ENCODE measurements at regions not wholly inside any gene's neighbourhood (a gene's known extent, or its start where the extent isn't known, plus 50 kb on each side); places are given as distances from the start of the nearest gene placed in this dataset.

- intact Hi-C loops (cut with DNase I; ENCODE audit: low total_unique reads): no loop called here
- Histone ChIP-seq H3K9me3 (no peaks in the 10 kb centered on the region), H3K27ac (no peak overlapping the region), H3K4me3 (no peak overlapping the region), H3K4me1 (no peaks in the 10 kb centered on the region), H3K27me3 (no peaks in the 10 kb centered on the region), H3K36me3 (ENCODE audit: low read depth, missing control alignments) (no peaks in the 10 kb centered on the region)
- DNase-seq: no peak
- TF ChIP-seq POLR2A (IDR thresholded peaks at IDR 0.05) (no peak), CTCF (IDR thresholded peaks at IDR 0.05) (no peak)
- WGBS, 2 donors: 97% methylated on average over 7 of the region's 7 CpGs
Measured at GRCh38 chr16:86913886-86914285, 335.5 kb downstream of the FOXL1 start.

GRCh38 chr16:86914876-86915717 is 336.7 kb downstream of the FOXL1 start:
- TF ChIP-seq CTCF (IDR thresholded peaks at IDR 0.05) (no peak), POLR2A (IDR thresholded peaks at IDR 0.05) (no peak)
- 70 to 72% methylated on average over 10 to 18 of the region's 18 CpGs for WGBS, 2 donors
- H3K4me1 ChIP-seq: no peaks in the 10 kb centered on the region
- no peak overlapping the region for H3K27ac ChIP-seq
- intact Hi-C loops (cut with DNase I; ENCODE audit: low total_unique reads): no loop called here
- no peak overlapping the region for H3K4me3 ChIP-seq
- no peak for DNase-seq
- H3K27me3 ChIP-seq: no peaks in the 10 kb centered on the region
- no peaks in the 10 kb centered on the region for H3K36me3 ChIP-seq (ENCODE audit: low read depth, missing control alignments)
- no peaks in the 10 kb centered on the region for H3K9me3 ChIP-seq

- no peaks in the 10 kb centered on the region for H3K27me3 ChIP-seq
- WGBS, 2 donors: 84 to 87% methylated on average over 30 to 45 of the region's 45 CpGs
- intact Hi-C loops (cut with DNase I; ENCODE audit: low total_unique reads): no loop called here
- H3K9me3 ChIP-seq: no peaks in the 10 kb centered on the region
- no peak for TF ChIP-seq CTCF (IDR thresholded peaks at IDR 0.05)
- TF ChIP-seq POLR2A (IDR thresholded peaks at IDR 0.05): no peak
- no peak for DNase-seq
- no peak overlapping the region for H3K4me3 ChIP-seq
- H3K27ac ChIP-seq: no peak overlapping the region
- no peaks in the 10 kb centered on the region for H3K36me3 ChIP-seq (ENCODE audit: low read depth, missing control alignments)
- H3K4me1 ChIP-seq: no peaks in the 10 kb centered on the region
Measured at GRCh38 chr16:86917471-86918365, 339.4 kb downstream of the FOXL1 start.

- no peaks in the 10 kb centered on the region for H3K36me3 ChIP-seq (ENCODE audit: low read depth, missing control alignments)
- DNase-seq: no peak
- H3K4me1 ChIP-seq: no peaks in the 10 kb centered on the region
- H3K27me3 ChIP-seq: no peaks in the 10 kb centered on the region
- H3K27ac ChIP-seq: no peak overlapping the region
- 88 to 92% methylated on average over 9 of the region's 9 CpGs for WGBS, 2 donors
- no peaks in the 10 kb centered on the region for H3K9me3 ChIP-seq
- intact Hi-C loops (cut with DNase I; ENCODE audit: low total_unique reads): no loop called here
- TF ChIP-seq POLR2A (IDR thresholded peaks at IDR 0.05): no peak
- no peak overlapping the region for H3K4me3 ChIP-seq
Measured at GRCh38 chr16:86918637-86919036, 340.3 kb downstream of the FOXL1 start.

GRCh38 chr16:86919078-86919477 is 340.7 kb downstream of the FOXL1 start:
- Histone ChIP-seq H3K4me1 (no peaks in the 10 kb centered on the region), H3K36me3 (ENCODE audit: low read depth, missing control alignments) (no peaks in the 10 kb centered on the region), H3K4me3 (no peak overlapping the region), H3K9me3 (no peaks in the 10 kb centered on the region), H3K27ac (no peak overlapping the region), H3K27me3 (no peaks in the 10 kb centered on the region)
- intact Hi-C loops (cut with DNase I; ENCODE audit: low total_unique reads): no loop called here
- no peak for TF ChIP-seq CTCF (IDR thresholded peaks at IDR 0.05)
- TF ChIP-seq POLR2A (IDR thresholded peaks at IDR 0.05): no peak
- WGBS, 2 donors: 72 to 81% methylated on average over 12 of the region's 12 CpGs
- DNase-seq: no peak
